Transverse colon (tissue), 4 donors: ENCODE measurements at regions not wholly inside any gene's neighbourhood (a gene's known extent, or its start where the extent isn't known, plus 50 kb on each side); places are given as distances from the start of the nearest gene placed in this dataset.

Experiments
- POLR2A ChIP-seq: fragments of 450-650 bp; IDR thresholded peaks from one replicate; pipeline ENCODE4 v1.6.1; 2016; ENCODE audit warnings: antibody characterized with exemption, mild to moderate bottlenecking, moderate library complexity
- POLR2AphosphoS5 ChIP-seq, 3 donors: sonication (generic); formaldehyde crosslinking; IDR thresholded peaks; one replicate each; pipeline ENCODE4 v1.6.1; 2016; ENCODE audit warnings: antibody characterized with exemption in 3 of 3
- TF ChIP-seq, protein P1 (sequence below), 5 experiments: fragments of 200-600 bp in 3 of 5; fragments of 450-650 bp in 2 of 5; sonication (generic) in 3 of 5; IDR thresholded peaks; 1 replicate in 2 of 5; 2 replicates in 3 of 5; pipeline ENCODE4 v1.5.1; 2016 to 2017; ENCODE audit warnings: antibody characterized with exemption in 5 of 5, inconsistent platforms in 3 of 5, mild to moderate bottlenecking in 2 of 5, moderate library complexity in 1 of 5

- TF ChIP-seq POLR2A = no peak
- TF ChIP-seq, protein P1, sequence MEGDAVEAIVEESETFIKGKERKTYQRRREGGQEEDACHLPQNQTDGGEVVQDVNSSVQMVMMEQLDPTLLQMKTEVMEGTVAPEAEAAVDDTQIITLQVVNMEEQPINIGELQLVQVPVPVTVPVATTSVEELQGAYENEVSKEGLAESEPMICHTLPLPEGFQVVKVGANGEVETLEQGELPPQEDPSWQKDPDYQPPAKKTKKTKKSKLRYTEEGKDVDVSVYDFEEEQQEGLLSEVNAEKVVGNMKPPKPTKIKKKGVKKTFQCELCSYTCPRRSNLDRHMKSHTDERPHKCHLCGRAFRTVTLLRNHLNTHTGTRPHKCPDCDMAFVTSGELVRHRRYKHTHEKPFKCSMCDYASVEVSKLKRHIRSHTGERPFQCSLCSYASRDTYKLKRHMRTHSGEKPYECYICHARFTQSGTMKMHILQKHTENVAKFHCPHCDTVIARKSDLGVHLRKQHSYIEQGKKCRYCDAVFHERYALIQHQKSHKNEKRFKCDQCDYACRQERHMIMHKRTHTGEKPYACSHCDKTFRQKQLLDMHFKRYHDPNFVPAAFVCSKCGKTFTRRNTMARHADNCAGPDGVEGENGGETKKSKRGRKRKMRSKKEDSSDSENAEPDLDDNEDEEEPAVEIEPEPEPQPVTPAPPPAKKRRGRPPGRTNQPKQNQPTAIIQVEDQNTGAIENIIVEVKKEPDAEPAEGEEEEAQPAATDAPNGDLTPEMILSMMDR (IDR thresholded peaks at IDR 0.05) = no peak
- no peak for TF ChIP-seq POLR2AphosphoS5 (IDR thresholded peaks at IDR 0.05)
Observed at GRCh38 chr6:119896806-119897205, 547.2 kb upstream of the MAN1A1 start.
